H9 (cell line): ENCODE measurements at regions not wholly inside any gene's neighbourhood (a gene's known extent, or its start where the extent isn't known, plus 50 kb on each side); places are given as distances from the start of the nearest gene placed in this dataset.

ENCODE experiments used
- DNase-seq: peaks from one replicate; pipeline ENCODE4 v3.0.0-alpha.2; 2017
- H2AFZ ChIP-seq: one replicate; pipeline ENCODE4 v1.6.1; 2013; ENCODE audit warnings: mild to moderate bottlenecking, low read length, control low read depth, moderate library complexity
- H2AK5ac ChIP-seq: 2 replicates; pipeline ENCODE4 v1.6.1; 2013; ENCODE audit warnings: low read length, control low read depth, mixed read lengths; ENCODE audit not compliant: insufficient read length
- H2BK120ac ChIP-seq: one replicate; pipeline ENCODE4 v1.6.1; 2013; ENCODE audit warnings: low read depth, mild to moderate bottlenecking, low read length, control low read depth, inconsistent platforms; ENCODE audit not compliant: poor library complexity, severe bottlenecking
- H2BK12ac ChIP-seq: 2 replicates; pipeline ENCODE4 v1.6.1; 2013; ENCODE audit warnings: low read length, control low read depth, mixed read lengths, low read depth; ENCODE audit not compliant: insufficient read length
- H2BK15ac ChIP-seq: 2 replicates; pipeline ENCODE4 v1.6.1; 2013; ENCODE audit warnings: low read depth, low read length, control low read depth
- H2BK20ac ChIP-seq: one replicate; pipeline ENCODE4 v1.6.1; 2013; ENCODE audit warnings: low read depth, mild to moderate bottlenecking, low read length, control low read depth, inconsistent platforms; ENCODE audit not compliant: poor library complexity, severe bottlenecking
- H2BK5ac ChIP-seq: 2 replicates; pipeline ENCODE4 v1.6.1; 2013; ENCODE audit warnings: low read length, control low read depth, mixed read lengths; ENCODE audit not compliant: insufficient read length
- H3K14ac ChIP-seq: 2 replicates; pipeline ENCODE4 v1.6.1; 2013; ENCODE audit warnings: low read length, control low read depth; ENCODE audit not compliant: insufficient read depth
- H3K18ac ChIP-seq: 2 replicates; pipeline ENCODE4 v1.6.1; 2013; ENCODE audit warnings: low read depth, mild to moderate bottlenecking, mixed read lengths, low read length, control low read depth; ENCODE audit not compliant: insufficient read length
- H3K23ac ChIP-seq: 2 replicates; pipeline ENCODE4 v1.6.1; 2013; ENCODE audit warnings: low read length, control low read depth, mixed read lengths, low read depth; ENCODE audit not compliant: insufficient read length
- H3K23me2 ChIP-seq: 2 replicates; pipeline ENCODE4 v1.6.1; 2013; ENCODE audit warnings: low read depth, mild to moderate bottlenecking, mixed read lengths, low read length, control low read depth; ENCODE audit not compliant: insufficient read length, poor library complexity, severe bottlenecking
- H3K27ac ChIP-seq: 2 replicates; pipeline ENCODE4 v1.5.1; 2013; ENCODE audit warnings: low read length, control low read depth, mixed read lengths, low read depth; ENCODE audit not compliant: insufficient read length
- H3K27me3 ChIP-seq: 2 replicates; pipeline ENCODE4 v1.6.1; 2013; ENCODE audit warnings: low read length, control low read depth, inconsistent platforms; ENCODE audit not compliant: insufficient read depth
- H3K4ac ChIP-seq: 2 replicates; pipeline ENCODE4 v1.6.1; 2013; ENCODE audit warnings: low read depth, mild to moderate bottlenecking, control low read depth, inconsistent platforms, low read length, moderate library complexity
- H3K4me1 ChIP-seq: 2 replicates; pipeline ENCODE4 v1.6.1; 2013; ENCODE audit warnings: low read length, control low read depth, inconsistent platforms; ENCODE audit not compliant: insufficient read depth
- H3K4me2 ChIP-seq: 2 replicates; pipeline ENCODE4 v1.6.1; 2013; ENCODE audit warnings: low read length, control low read depth, mixed read lengths; ENCODE audit not compliant: insufficient read length, insufficient read depth
- H3K56ac ChIP-seq: 2 replicates; pipeline ENCODE4 v1.6.1; 2013; ENCODE audit warnings: low read depth, mild to moderate bottlenecking, mixed read lengths, low read length, control low read depth; ENCODE audit not compliant: insufficient read length
- H3K79me1 ChIP-seq: 2 replicates; pipeline ENCODE4 v1.6.1; 2013; ENCODE audit warnings: low read depth, mild to moderate bottlenecking, moderate library complexity, low read length, control low read depth, inconsistent platforms; ENCODE audit not compliant: insufficient read depth, poor library complexity, severe bottlenecking
- H3K79me2 ChIP-seq: 2 replicates; pipeline ENCODE4 v1.6.1; 2013; ENCODE audit warnings: low read length, control low read depth, inconsistent platforms; ENCODE audit not compliant: insufficient read depth
- H3K9ac ChIP-seq: 2 replicates; pipeline ENCODE4 v1.6.1; 2013; ENCODE audit warnings: low read length, control low read depth, mixed read lengths; ENCODE audit not compliant: insufficient read length; ENCODE audit errors: extremely low read depth
- H3K9me3 ChIP-seq: one replicate; pipeline ENCODE4 v1.6.1; 2013; ENCODE audit warnings: low read depth, low read length, inconsistent platforms; ENCODE audit not compliant: control insufficient read depth
- H3T11ph ChIP-seq: one replicate; pipeline ENCODE4 v1.6.1; 2013; ENCODE audit warnings: mild to moderate bottlenecking, low read length, control low read depth, inconsistent platforms
- H4K20me1 ChIP-seq: one replicate; pipeline ENCODE4 v1.6.1; 2013; ENCODE audit not compliant: control insufficient read depth, insufficient read length, insufficient read depth
- H4K5ac ChIP-seq: 2 replicates; pipeline ENCODE4 v1.6.1; 2013; ENCODE audit warnings: low read depth, mild to moderate bottlenecking, mixed read lengths, low read length, control low read depth; ENCODE audit not compliant: insufficient read length
- H4K8ac ChIP-seq: replicated peaks from 2 replicates; pipeline ENCODE4 v1.6.1; 2013; ENCODE audit warnings: low read length, control low read depth, mixed read lengths, low read depth; ENCODE audit not compliant: insufficient read length
- H4K91ac ChIP-seq: 2 replicates; pipeline ENCODE4 v1.6.1; 2013; ENCODE audit warnings: low read depth, mild to moderate bottlenecking, moderate library complexity, mixed read lengths, low read length, control low read depth; ENCODE audit not compliant: insufficient read length
- H3K27ac Mint-ChIP-seq, 3 experiments: 2 replicates in 2 of 3; 3 replicates in 1 of 3; pipeline ENCODE4 v1.8.0; 2020 to 2021; ENCODE audit warnings: mixed read lengths in 3 of 3, mild to moderate bottlenecking in 1 of 3, moderate library complexity in 1 of 3
- H3K27me3 Mint-ChIP-seq: 2 replicates; pipeline ENCODE4 v1.8.0; 2021; ENCODE audit warnings: low read depth, mild to moderate bottlenecking, moderate library complexity, mixed read lengths
- H3K36me3 Mint-ChIP-seq, 3 experiments: 2 replicates in 2 of 3; 3 replicates in 1 of 3; pipeline ENCODE4 v1.8.0; 2020 to 2021; ENCODE audit warnings: low read depth in 3 of 3, mixed read lengths in 3 of 3; ENCODE audit not compliant: insufficient read depth in 1 of 3
- H3K4me1 Mint-ChIP-seq, 2 experiments: 2 replicates each; pipeline ENCODE4 v1.8.0; 2020; ENCODE audit warnings: mixed read lengths in 2 of 2
- H3K4me3 Mint-ChIP-seq, 2 experiments: 2 replicates in 1 of 2; 3 replicates in 1 of 2; pipeline ENCODE4 v1.8.0; 2020 to 2021; ENCODE audit warnings: mild to moderate bottlenecking in 2 of 2, mixed read lengths in 2 of 2, moderate library complexity in 1 of 2
- H3K9me3 Mint-ChIP-seq, 2 experiments: 2 replicates in 1 of 2; 3 replicates in 1 of 2; pipeline ENCODE4 v1.8.0; 2020; ENCODE audit warnings: mild to moderate bottlenecking in 2 of 2, mixed read lengths in 2 of 2, moderate library complexity in 1 of 2
- WGBS: extraction: QIAGEN DNeasy Blood & Tissue Kit; methylation state at CpG from one replicate; pipeline ENCODE4 v1.1.7; 2013; ENCODE audit warnings: missing lambda C conversion rate, low lambda C conversion rate, mixed read lengths; ENCODE audit not compliant: insufficient read length; ENCODE audit errors: extremely low coverage; 5-methylcytosine and 5-hydroxymethylcytosine counted together
- TF ChIP-seq, protein P1 (sequence below): fragments of 200-600 bp; sonication (generic); conservative IDR thresholded peaks from 3 replicates; pipeline ENCODE4 v1.8.0; 2021; ENCODE audit warnings: antibody characterized with exemption, mild to moderate bottlenecking

- H3K36me3 Mint-ChIP-seq = no peaks in the 10 kb centered on the region
- H3K14ac ChIP-seq = no peak overlapping the region
Observed at GRCh38 chr13:75145927-75146326, 336.0 kb downstream of the TBC1D4 start.

More at GRCh38 chr13:75145927-75146326, 336.0 kb downstream of the TBC1D4 start:
- Histone ChIP-seq H3K9me3 (no peaks in the 10 kb centered on the region), H3K79me1 (no peaks in the 10 kb centered on the region), H3K4me2 (no peak overlapping the region), H3K4ac (no peak overlapping the region), H4K5ac (no peak overlapping the region), H2BK15ac (no peak overlapping the region), H2BK5ac (no peak overlapping the region), H3K4me1 (no peaks in the 10 kb centered on the region), H2BK12ac (no peak overlapping the region), H3K23ac (no peak overlapping the region), H2BK120ac (no peak overlapping the region), H4K91ac (no peak overlapping the region), H3K23me2 (no peaks in the 10 kb centered on the region), H3K9ac (no peak overlapping the region), H3K27ac (no peak overlapping the region), H3K27me3 (no peaks in the 10 kb centered on the region), H3K18ac (no peak overlapping the region), H2BK20ac (no peak overlapping the region), H2AFZ (no peak overlapping the region), H3T11ph (no peak overlapping the region), H4K8ac (no peak overlapping the region), H3K56ac (no peak overlapping the region), H2AK5ac (no peak overlapping the region), H3K79me2 (no peaks in the 10 kb centered on the region), H4K20me1 (no peaks in the 10 kb centered on the region)
- Mint-ChIP-seq H3K4me3 (no peak overlapping the region), H3K9me3 (no peaks in the 10 kb centered on the region; a peak in 1 of 5 replicates), H3K27me3 (no peaks in the 10 kb centered on the region), H3K27ac (no peak overlapping the region), H3K4me1 (no peaks in the 10 kb centered on the region)
- DNase-seq = no peak
- TF ChIP-seq, protein P1, sequence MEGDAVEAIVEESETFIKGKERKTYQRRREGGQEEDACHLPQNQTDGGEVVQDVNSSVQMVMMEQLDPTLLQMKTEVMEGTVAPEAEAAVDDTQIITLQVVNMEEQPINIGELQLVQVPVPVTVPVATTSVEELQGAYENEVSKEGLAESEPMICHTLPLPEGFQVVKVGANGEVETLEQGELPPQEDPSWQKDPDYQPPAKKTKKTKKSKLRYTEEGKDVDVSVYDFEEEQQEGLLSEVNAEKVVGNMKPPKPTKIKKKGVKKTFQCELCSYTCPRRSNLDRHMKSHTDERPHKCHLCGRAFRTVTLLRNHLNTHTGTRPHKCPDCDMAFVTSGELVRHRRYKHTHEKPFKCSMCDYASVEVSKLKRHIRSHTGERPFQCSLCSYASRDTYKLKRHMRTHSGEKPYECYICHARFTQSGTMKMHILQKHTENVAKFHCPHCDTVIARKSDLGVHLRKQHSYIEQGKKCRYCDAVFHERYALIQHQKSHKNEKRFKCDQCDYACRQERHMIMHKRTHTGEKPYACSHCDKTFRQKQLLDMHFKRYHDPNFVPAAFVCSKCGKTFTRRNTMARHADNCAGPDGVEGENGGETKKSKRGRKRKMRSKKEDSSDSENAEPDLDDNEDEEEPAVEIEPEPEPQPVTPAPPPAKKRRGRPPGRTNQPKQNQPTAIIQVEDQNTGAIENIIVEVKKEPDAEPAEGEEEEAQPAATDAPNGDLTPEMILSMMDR = no peak
- no CpG with 5 or more reads among the region's 1 CpG for WGBS
